ENCODE measurements at regions not wholly inside any gene's neighbourhood (a gene's known extent, or its start where the extent isn't known, plus 50 kb on each side); places are given as distances from the start of the nearest gene placed in this dataset.

DNA sequence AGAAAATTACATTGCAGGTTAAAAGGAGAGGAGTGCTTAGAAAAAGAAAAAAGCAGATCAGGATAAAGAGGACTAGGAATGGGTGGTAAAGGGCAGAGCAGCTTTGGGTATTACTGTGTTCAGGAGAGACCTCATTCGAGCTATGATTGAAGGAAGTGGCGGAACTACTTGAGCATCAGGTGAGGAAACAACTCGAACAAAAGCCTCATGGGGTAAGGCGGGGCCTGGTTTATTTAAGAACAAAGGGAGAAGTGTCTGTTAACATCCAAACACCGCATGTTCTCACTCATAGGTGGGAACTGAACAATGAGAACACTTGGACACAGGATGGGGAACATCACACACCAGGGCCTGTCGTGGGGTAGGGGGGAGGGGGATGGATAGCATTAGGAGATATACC is 444.6 kb upstream of the CCDC196 start:
- TF ChIP-seq, protein P1, sequence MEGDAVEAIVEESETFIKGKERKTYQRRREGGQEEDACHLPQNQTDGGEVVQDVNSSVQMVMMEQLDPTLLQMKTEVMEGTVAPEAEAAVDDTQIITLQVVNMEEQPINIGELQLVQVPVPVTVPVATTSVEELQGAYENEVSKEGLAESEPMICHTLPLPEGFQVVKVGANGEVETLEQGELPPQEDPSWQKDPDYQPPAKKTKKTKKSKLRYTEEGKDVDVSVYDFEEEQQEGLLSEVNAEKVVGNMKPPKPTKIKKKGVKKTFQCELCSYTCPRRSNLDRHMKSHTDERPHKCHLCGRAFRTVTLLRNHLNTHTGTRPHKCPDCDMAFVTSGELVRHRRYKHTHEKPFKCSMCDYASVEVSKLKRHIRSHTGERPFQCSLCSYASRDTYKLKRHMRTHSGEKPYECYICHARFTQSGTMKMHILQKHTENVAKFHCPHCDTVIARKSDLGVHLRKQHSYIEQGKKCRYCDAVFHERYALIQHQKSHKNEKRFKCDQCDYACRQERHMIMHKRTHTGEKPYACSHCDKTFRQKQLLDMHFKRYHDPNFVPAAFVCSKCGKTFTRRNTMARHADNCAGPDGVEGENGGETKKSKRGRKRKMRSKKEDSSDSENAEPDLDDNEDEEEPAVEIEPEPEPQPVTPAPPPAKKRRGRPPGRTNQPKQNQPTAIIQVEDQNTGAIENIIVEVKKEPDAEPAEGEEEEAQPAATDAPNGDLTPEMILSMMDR (IDR thresholded peaks at IDR 0.05), result no peak
- TF ChIP-seq POLR2A (IDR thresholded peaks at IDR 0.05) (no peak), POLR2AphosphoS5 (IDR thresholded peaks at IDR 0.05) (no peak)
